Transverse colon (tissue), 4 donors: ENCODE measurements at regions not wholly inside any gene's neighbourhood (a gene's known extent, or its start where the extent isn't known, plus 50 kb on each side); places are given as distances from the start of the nearest gene placed in this dataset.

Experiments used
- CTCF ChIP-seq, 5 experiments: fragments of 200-600 bp in 3 of 5; fragments of 450-650 bp in 2 of 5; sonication (generic) in 3 of 5; IDR thresholded peaks; 1 replicate in 2 of 5; 2 replicates in 3 of 5; pipeline ENCODE4 v1.5.1; 2016 to 2017; ENCODE audit warnings: antibody characterized with exemption in 5 of 5, inconsistent platforms in 3 of 5, mild to moderate bottlenecking in 2 of 5, moderate library complexity in 1 of 5
- POLR2A ChIP-seq: fragments of 450-650 bp; IDR thresholded peaks from one replicate; pipeline ENCODE4 v1.6.1; 2016; ENCODE audit warnings: antibody characterized with exemption, mild to moderate bottlenecking, moderate library complexity
- POLR2AphosphoS5 ChIP-seq, 3 donors: sonication (generic); formaldehyde crosslinking; IDR thresholded peaks; one replicate each; pipeline ENCODE4 v1.6.1; 2016; ENCODE audit warnings: antibody characterized with exemption in 3 of 3

GRCh38 chr14:98280436-98280835, 991.6 kb downstream of the BCL11B start:
- TF ChIP-seq CTCF (IDR thresholded peaks at IDR 0.05) (no peak), POLR2A (no peak), POLR2AphosphoS5 (IDR thresholded peaks at IDR 0.05) (no peak)
